ENCODE measurements at regions not wholly inside any gene's neighbourhood (a gene's known extent, or its start where the extent isn't known, plus 50 kb on each side); places are given as distances from the start of the nearest gene placed in this dataset.

DNA sequence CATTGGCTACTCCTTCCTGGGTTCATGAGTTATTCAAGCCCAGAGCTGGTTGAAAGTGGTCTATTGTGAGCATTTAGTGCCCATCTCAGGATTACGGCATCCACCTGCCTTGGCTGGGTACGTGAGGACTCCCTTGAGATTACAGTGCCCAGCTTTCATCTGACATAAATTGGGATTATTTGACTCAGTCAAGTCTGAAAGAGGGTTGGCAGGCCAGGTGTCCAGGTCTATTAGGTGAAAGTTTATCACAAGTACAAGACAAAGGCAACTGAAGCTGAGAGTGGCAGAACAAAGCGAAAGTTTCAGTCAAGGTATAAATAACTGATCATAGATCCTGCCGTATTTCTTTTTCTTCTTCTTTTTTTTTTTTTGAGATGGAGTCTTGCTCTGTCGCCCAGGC, 84.6 kb upstream of the ATF7IP start:
- H3K27ac ChIP-seq (ENCODE audit: low read depth, low read length) = no peak overlapping the region
- H3K4me3 ChIP-seq (ENCODE audit: insufficient read depth, low read depth, low read length) = no peak overlapping the region
- FAIRE-seq (no peak), DNase-seq (ENCODE audit: low read depth) (no peak)
- Mint-ChIP-seq H3K4me3 (ENCODE audit: unreplicated experiment) (no peak overlapping the region), H3K36me3 (ENCODE audit: low read depth, unreplicated experiment) (no peaks in the 10 kb centered on the region), H3K9me3 (ENCODE audit: unreplicated experiment) (no peaks in the 10 kb centered on the region), H3K27me3 (ENCODE audit: low read depth, unreplicated experiment) (no peaks in the 10 kb centered on the region), H3K4me1 (ENCODE audit: low read depth, unreplicated experiment) (peaks cover 5% of the 10 kb centered on the region), H3K27ac (ENCODE audit: unreplicated experiment) (no peak overlapping the region)
- no peak overlapping the region for H3K4me2 ChIP-seq (ENCODE audit: low read length)
- H3K9ac ChIP-seq (ENCODE audit: low read length) = no peak overlapping the region
- H3K27me3 ChIP-seq (ENCODE audit: insufficient read depth, low read length) = no peaks in the 10 kb centered on the region
- no peaks in the 10 kb centered on the region for H3K4me1 ChIP-seq (ENCODE audit: insufficient read depth, low read length)
- H3K36me3 ChIP-seq (ENCODE audit: insufficient read depth, low read length) = no peaks in the 10 kb centered on the region
- no peak overlapping the region for H2AFZ ChIP-seq (ENCODE audit: low read depth, low read length)
- TF ChIP-seq, protein P1, sequence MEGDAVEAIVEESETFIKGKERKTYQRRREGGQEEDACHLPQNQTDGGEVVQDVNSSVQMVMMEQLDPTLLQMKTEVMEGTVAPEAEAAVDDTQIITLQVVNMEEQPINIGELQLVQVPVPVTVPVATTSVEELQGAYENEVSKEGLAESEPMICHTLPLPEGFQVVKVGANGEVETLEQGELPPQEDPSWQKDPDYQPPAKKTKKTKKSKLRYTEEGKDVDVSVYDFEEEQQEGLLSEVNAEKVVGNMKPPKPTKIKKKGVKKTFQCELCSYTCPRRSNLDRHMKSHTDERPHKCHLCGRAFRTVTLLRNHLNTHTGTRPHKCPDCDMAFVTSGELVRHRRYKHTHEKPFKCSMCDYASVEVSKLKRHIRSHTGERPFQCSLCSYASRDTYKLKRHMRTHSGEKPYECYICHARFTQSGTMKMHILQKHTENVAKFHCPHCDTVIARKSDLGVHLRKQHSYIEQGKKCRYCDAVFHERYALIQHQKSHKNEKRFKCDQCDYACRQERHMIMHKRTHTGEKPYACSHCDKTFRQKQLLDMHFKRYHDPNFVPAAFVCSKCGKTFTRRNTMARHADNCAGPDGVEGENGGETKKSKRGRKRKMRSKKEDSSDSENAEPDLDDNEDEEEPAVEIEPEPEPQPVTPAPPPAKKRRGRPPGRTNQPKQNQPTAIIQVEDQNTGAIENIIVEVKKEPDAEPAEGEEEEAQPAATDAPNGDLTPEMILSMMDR (IDR thresholded peaks at IDR 0.05; ENCODE audit: insufficient read depth, low read depth, low read length) = no peak
- TF ChIP-seq EZH2 (IDR thresholded peaks at IDR 0.05; ENCODE audit: insufficient read depth, low read length) = no peak
- no peaks in the 10 kb centered on the region for H3K79me2 ChIP-seq (ENCODE audit: insufficient read depth, low read length)
- no peaks in the 10 kb centered on the region for H4K20me1 ChIP-seq (ENCODE audit: insufficient read depth, low read length)
- H3K9me3 ChIP-seq (ENCODE audit: insufficient read depth, low read depth, low read length) = no peaks in the 10 kb centered on the region

DNA sequence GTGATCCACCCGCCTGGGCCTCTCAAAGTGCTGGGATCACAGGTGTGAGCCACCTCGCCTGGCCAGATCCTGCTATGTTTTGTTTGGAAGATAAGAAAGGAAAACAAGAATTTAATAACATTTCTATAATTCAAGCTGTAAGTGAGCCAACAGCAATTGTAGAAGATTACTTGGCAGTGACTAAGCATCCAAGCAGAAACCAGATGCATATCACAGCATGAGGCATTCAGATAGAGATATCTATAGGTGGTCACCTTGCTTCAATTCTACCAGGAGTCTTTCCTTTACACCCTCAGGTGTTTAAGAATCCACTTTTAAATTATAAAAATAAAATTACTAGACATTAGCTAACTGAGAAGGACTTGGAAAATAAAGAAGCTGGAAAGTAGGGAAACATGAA, 83.9 kb upstream of the ATF7IP start:
- Histone ChIP-seq H4K20me1 (ENCODE audit: insufficient read depth, low read length) (no peaks in the 10 kb centered on the region), H3K9me3 (ENCODE audit: insufficient read depth, low read depth, low read length) (no peaks in the 10 kb centered on the region), H3K36me3 (ENCODE audit: insufficient read depth, low read length) (no peaks in the 10 kb centered on the region), H3K4me2 (ENCODE audit: low read length) (no peak overlapping the region), H3K27me3 (ENCODE audit: insufficient read depth, low read length) (no peaks in the 10 kb centered on the region), H3K4me3 (ENCODE audit: insufficient read depth, low read depth, low read length) (no peak overlapping the region), H3K4me1 (ENCODE audit: insufficient read depth, low read length) (no peaks in the 10 kb centered on the region), H3K9ac (ENCODE audit: low read length) (no peak overlapping the region), H2AFZ (ENCODE audit: low read depth, low read length) (no peak overlapping the region), H3K27ac (ENCODE audit: low read depth, low read length) (no peak overlapping the region), H3K79me2 (ENCODE audit: insufficient read depth, low read length) (no peaks in the 10 kb centered on the region)
- Mint-ChIP-seq H3K4me1 (ENCODE audit: low read depth, unreplicated experiment) (peaks cover 5% of the 10 kb centered on the region), H3K27ac (ENCODE audit: unreplicated experiment) (no peak overlapping the region), H3K4me3 (ENCODE audit: unreplicated experiment) (no peak overlapping the region), H3K36me3 (ENCODE audit: low read depth, unreplicated experiment) (no peaks in the 10 kb centered on the region), H3K9me3 (ENCODE audit: unreplicated experiment) (no peaks in the 10 kb centered on the region), H3K27me3 (ENCODE audit: low read depth, unreplicated experiment) (no peaks in the 10 kb centered on the region)
- FAIRE-seq (no peak), DNase-seq (ENCODE audit: low read depth) (no peak)
- TF ChIP-seq EZH2 (IDR thresholded peaks at IDR 0.05; ENCODE audit: insufficient read depth, low read length) = no peak
- TF ChIP-seq, protein P1 (IDR thresholded peaks at IDR 0.05; ENCODE audit: insufficient read depth, low read depth, low read length) = no peak

DNA sequence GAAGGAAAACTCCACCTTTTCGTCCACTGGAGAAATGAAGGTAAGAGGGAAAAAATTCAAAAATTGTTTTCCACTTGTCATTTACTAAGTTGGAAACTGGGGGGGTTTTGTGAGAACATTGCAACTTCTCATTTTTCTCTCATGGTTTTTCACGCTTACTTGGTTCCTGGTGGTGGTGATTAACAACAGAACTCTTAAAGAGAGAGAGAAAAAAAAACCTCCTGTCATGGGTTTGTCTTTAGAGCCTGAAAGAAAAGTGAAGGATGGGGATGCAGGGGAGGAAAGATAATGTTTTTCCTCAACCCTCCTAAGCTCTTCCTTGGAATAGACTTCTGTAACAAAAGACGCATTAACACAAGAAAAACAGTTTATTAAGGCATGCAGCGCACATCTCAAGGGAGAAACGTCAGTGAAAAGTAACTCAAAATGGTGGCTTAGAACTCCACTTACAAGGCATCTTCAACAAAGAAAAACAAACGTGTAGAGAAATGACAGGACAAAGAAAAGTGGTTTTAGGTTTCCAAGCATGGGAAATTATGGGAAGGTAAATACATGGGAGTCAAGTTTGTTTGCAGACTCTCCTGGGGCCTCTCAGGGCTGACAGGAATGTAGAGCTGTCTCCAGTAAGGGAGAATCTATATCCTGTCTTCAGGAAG, 81.9 kb upstream of the ATF7IP start:
- FAIRE-seq = no peak
- H3K4me3 Mint-ChIP-seq (ENCODE audit: unreplicated experiment) = no peak overlapping the region
- H3K9ac ChIP-seq (ENCODE audit: low read length) = no peak overlapping the region

More for the DNA sequence above, 81.9 kb upstream of the ATF7IP start:
- Mint-ChIP-seq H3K27me3 (ENCODE audit: low read depth, unreplicated experiment) (no peaks in the 10 kb centered on the region), H3K9me3 (ENCODE audit: unreplicated experiment) (no peaks in the 10 kb centered on the region), H3K27ac (ENCODE audit: unreplicated experiment) (peak overlapping the region; percentile 4), H3K36me3 (ENCODE audit: low read depth, unreplicated experiment) (no peaks in the 10 kb centered on the region), H3K4me1 (ENCODE audit: low read depth, unreplicated experiment) (peaks cover 5% of the 10 kb centered on the region)
- Histone ChIP-seq H3K9me3 (ENCODE audit: insufficient read depth, low read depth, low read length) (peaks cover 3% of the 10 kb centered on the region), H3K4me1 (ENCODE audit: insufficient read depth, low read length) (no peaks in the 10 kb centered on the region), H3K27me3 (ENCODE audit: insufficient read depth, low read length) (no peaks in the 10 kb centered on the region), H2AFZ (ENCODE audit: low read depth, low read length) (no peak overlapping the region), H3K4me2 (ENCODE audit: low read length) (no peak overlapping the region), H3K36me3 (ENCODE audit: insufficient read depth, low read length) (no peaks in the 10 kb centered on the region), H3K4me3 (ENCODE audit: insufficient read depth, low read depth, low read length) (no peak overlapping the region), H3K27ac (ENCODE audit: low read depth, low read length) (no peak overlapping the region), H3K79me2 (ENCODE audit: insufficient read depth, low read length) (no peaks in the 10 kb centered on the region), H4K20me1 (ENCODE audit: insufficient read depth, low read length) (no peaks in the 10 kb centered on the region)
- no peak for TF ChIP-seq EZH2 (IDR thresholded peaks at IDR 0.05; ENCODE audit: insufficient read depth, low read length)
- TF ChIP-seq, protein P1 (IDR thresholded peaks at IDR 0.05; ENCODE audit: insufficient read depth, low read depth, low read length) = no peak
- no peak for DNase-seq (ENCODE audit: low read depth)
